Transverse colon (tissue), 4 donors: ENCODE measurements at regions not wholly inside any gene's neighbourhood (a gene's known extent, or its start where the extent isn't known, plus 50 kb on each side); places are given as distances from the start of the nearest gene placed in this dataset.

Experiments
- DNase-seq: peaks from one replicate; pipeline ENCODE4 v3.0.0-alpha.2; 2019
- H3K27ac ChIP-seq, 4 donors: fragments of 200-600 bp; sonication (generic); 2 replicates each; pipeline ENCODE4 v1.5.1; 2016 to 2018; ENCODE audit warnings: inconsistent platforms in 4 of 4
- H3K27me3 ChIP-seq: fragments of 200-600 bp; sonication (generic); 2 replicates; pipeline ENCODE4 v1.5.1; 2017; ENCODE audit warnings: inconsistent platforms
- H3K36me3 ChIP-seq, 4 donors: fragments of 200-600 bp; sonication (generic); 2 replicates each; pipeline ENCODE4 v1.5.1; 2017 to 2019; ENCODE audit warnings: inconsistent platforms in 4 of 4
- H3K4me1 ChIP-seq, 4 donors: fragments of 200-600 bp; sonication (generic); 2 replicates each; pipeline ENCODE4 v1.5.1; 2017 to 2020; ENCODE audit warnings: inconsistent platforms in 4 of 4
- H3K4me3 ChIP-seq, 4 donors: fragments of 200-600 bp; sonication (generic); 1 replicate in 1 of 4; 2 replicates in 3 of 4; pipeline versions ENCODE4 v1.5.1 to v1.6.1; 2017 to 2019; ENCODE audit warnings: inconsistent platforms in 4 of 4
- H3K9me3 ChIP-seq, 2 donors: fragments of 200-600 bp; sonication (generic); 2 replicates each; pipeline ENCODE4 v1.5.1; 2017 to 2019; ENCODE audit warnings: inconsistent platforms in 2 of 2
- CTCF ChIP-seq, 5 experiments: fragments of 200-600 bp in 3 of 5; fragments of 450-650 bp in 2 of 5; sonication (generic) in 3 of 5; IDR thresholded peaks; 1 replicate in 2 of 5; 2 replicates in 3 of 5; pipeline ENCODE4 v1.5.1; 2016 to 2017; ENCODE audit warnings: antibody characterized with exemption in 5 of 5, inconsistent platforms in 3 of 5, mild to moderate bottlenecking in 2 of 5, moderate library complexity in 1 of 5
- EP300 ChIP-seq: sonication (generic); formaldehyde crosslinking; IDR thresholded peaks from one replicate; pipeline ENCODE4 v1.6.1; 2017; ENCODE audit warnings: antibody characterized with exemption, low read depth
- POLR2A ChIP-seq: fragments of 450-650 bp; IDR thresholded peaks from one replicate; pipeline ENCODE4 v1.6.1; 2016; ENCODE audit warnings: antibody characterized with exemption, mild to moderate bottlenecking, moderate library complexity
- POLR2AphosphoS5 ChIP-seq, 3 donors: sonication (generic); formaldehyde crosslinking; IDR thresholded peaks; one replicate each; pipeline ENCODE4 v1.6.1; 2016; ENCODE audit warnings: antibody characterized with exemption in 3 of 3
- WGBS, 2 donors: methylation state at CpG; one replicate each; pipeline ENCODE4 v1.1.5; 2018; ENCODE audit warnings: low coverage in 1 of 2; 5-methylcytosine and 5-hydroxymethylcytosine counted together
- in situ Hi-C, 4 donors: fragments of 200-750 bp; cut with MboI; loops; one replicate each; pipeline versions ENCODE4 v1.15.0 to v1.15.1; 2017; ENCODE audit warnings: low sequenced_read_pairs in 3 of 4, low pct_ligation_motif_present in 1 of 4, low pct_unique_long_range_greater_than_20kb in 1 of 4
- intact Hi-C: fragments of 100-400 bp; cut with DNase I; formaldehyde crosslinking; loops from one replicate; pipeline ENCODE4 v1.15.1; 2023; ENCODE audit warnings: low total_unique reads

GRCh38 chr11:133650082-133650481, 117.8 kb upstream of the OPCML start:
- no peak for DNase-seq
- H3K36me3 ChIP-seq = no peaks in the 10 kb centered on the region
- H3K27me3 ChIP-seq = no peaks in the 10 kb centered on the region
- no peak overlapping the region for H3K4me3 ChIP-seq
- intact Hi-C loops = no loop called here
- in situ Hi-C loops = no loop called here
- no peak for TF ChIP-seq POLR2A
- no peak for TF ChIP-seq EP300
- TF ChIP-seq CTCF (IDR thresholded peaks at IDR 0.05) = no peak
- TF ChIP-seq POLR2AphosphoS5 (IDR thresholded peaks at IDR 0.05) = no peak
- no peak overlapping the region for H3K27ac ChIP-seq
- H3K4me1 ChIP-seq = no peaks in the 10 kb centered on the region
- WGBS, 2 donors = 59 to 63% methylated on average over 2 to 3 of the region's 4 CpGs
- no peaks in the 10 kb centered on the region for H3K9me3 ChIP-seq

DNA sequence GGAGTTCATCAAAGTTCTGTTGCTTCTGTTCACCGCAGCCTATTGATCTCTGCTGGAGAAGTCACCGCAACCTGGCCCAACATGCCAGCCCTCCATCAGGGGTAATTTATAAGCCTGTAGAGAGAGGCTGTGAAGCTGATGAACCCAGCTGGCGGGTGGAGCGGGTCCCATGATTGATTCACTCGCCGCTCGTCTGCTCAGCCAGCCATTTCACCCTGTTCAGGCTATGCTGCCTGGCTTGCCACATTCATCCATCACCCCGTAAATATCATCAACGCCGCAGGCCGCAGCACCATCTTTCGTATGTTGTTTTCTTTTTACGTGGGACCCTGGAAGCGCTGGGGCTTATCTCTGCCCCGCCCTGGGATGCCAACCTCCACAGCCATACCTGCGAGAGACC, 116.7 kb upstream of the OPCML start:
- no peaks in the 10 kb centered on the region for H3K9me3 ChIP-seq
- in situ Hi-C loops (no loop called here), intact Hi-C loops (no loop called here)
- no peaks in the 10 kb centered on the region for H3K36me3 ChIP-seq
- 89% methylated on average over 16 of the region's 16 CpGs; no CpG with 5 or more reads in 1 of the 2 donors for WGBS, 2 donors
- DNase-seq = no peak
- no peak overlapping the region for H3K27ac ChIP-seq
- no peaks in the 10 kb centered on the region for H3K4me1 ChIP-seq
- TF ChIP-seq EP300 (no peak), POLR2AphosphoS5 (IDR thresholded peaks at IDR 0.05) (no peak), CTCF (IDR thresholded peaks at IDR 0.05) (no peak), POLR2A (no peak)
- no peak overlapping the region for H3K4me3 ChIP-seq
- no peaks in the 10 kb centered on the region for H3K27me3 ChIP-seq

DNA sequence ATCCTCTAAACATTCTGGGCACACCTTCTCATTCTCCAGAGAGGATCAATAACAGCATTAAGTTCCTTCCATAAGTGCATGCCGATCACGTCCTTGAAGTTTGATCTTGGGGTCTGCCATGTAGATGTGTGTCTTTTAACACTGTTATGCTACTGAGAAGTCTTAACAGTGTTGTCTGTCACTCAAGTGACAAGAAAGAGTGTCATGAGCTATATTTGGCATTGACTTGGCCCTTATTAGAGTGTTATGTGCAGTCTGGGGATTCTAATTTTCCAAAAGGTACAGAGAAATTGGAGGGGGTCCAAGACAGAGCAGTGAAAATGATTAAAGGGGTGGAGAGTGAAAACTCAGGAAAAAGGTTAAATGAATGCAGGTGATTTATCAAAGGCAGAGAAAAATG, 107.1 kb upstream of the OPCML start:
- no peaks in the 10 kb centered on the region for H3K9me3 ChIP-seq
- no peak for DNase-seq
- TF ChIP-seq POLR2A = no peak
- TF ChIP-seq EP300 = no peak
- no peak for TF ChIP-seq CTCF (IDR thresholded peaks at IDR 0.05)
- no peak for TF ChIP-seq POLR2AphosphoS5 (IDR thresholded peaks at IDR 0.05)
- in situ Hi-C loops = no loop called here
- intact Hi-C loops = no loop called here
- no peak overlapping the region for H3K27ac ChIP-seq
- no peak overlapping the region for H3K4me3 ChIP-seq
- no peaks in the 10 kb centered on the region for H3K36me3 ChIP-seq
- WGBS, 2 donors = 79% methylated on average over 2 of the region's 2 CpGs; no CpG with 5 or more reads in 1 of the 2 donors
- H3K27me3 ChIP-seq = no peaks in the 10 kb centered on the region
- H3K4me1 ChIP-seq = no peaks in the 10 kb centered on the region

- Histone ChIP-seq H3K4me1 (no peaks in the 10 kb centered on the region), H3K36me3 (no peaks in the 10 kb centered on the region), H3K4me3 (no peak overlapping the region), H3K9me3 (no peaks in the 10 kb centered on the region), H3K27ac (no peak overlapping the region), H3K27me3 (no peaks in the 10 kb centered on the region)
- in situ Hi-C loops = no loop called here
- TF ChIP-seq EP300 (no peak), POLR2A (no peak), POLR2AphosphoS5 (IDR thresholded peaks at IDR 0.05) (no peak), CTCF (IDR thresholded peaks at IDR 0.05) (no peak)
- DNase-seq = no peak
- intact Hi-C loops = no loop called here
- WGBS, 2 donors = 94 to 95% methylated on average over 4 to 5 of the region's 5 CpGs
Measured at GRCh38 chr11:133638921-133639320, 106.6 kb upstream of the OPCML start.
